Stimulated activated CD4-positive, alpha-beta T cell treated with anti-CD3 and anti-CD28 coated beads, Interleukin-1b, Interleukin-23, amount 100 ng/mL, for 24 hours (primary cell): ENCODE measurements at regions not wholly inside any gene's neighbourhood (a gene's known extent, or its start where the extent isn't known, plus 50 kb on each side); places are given as distances from the start of the nearest gene placed in this dataset.

Experiments
- DNase-seq, 4 experiments: peaks; one replicate each; pipeline ENCODE4 v3.0.0-alpha.2; 2020; ENCODE audit warnings: low read depth in 4 of 4, low spot score in 1 of 4

GRCh38 chr4:177105536-177105935 is 204.1 kb upstream of the NEIL3 start:
- no peak for DNase-seq

- DNase-seq, result no peak
These were observed 202.3 kb upstream of the NEIL3 start for GRCh38 chr4:177107288-177107921.

GRCh38 chr4:177108708-177109107 is 201.0 kb upstream of the NEIL3 start:
- no peak for DNase-seq

GRCh38 chr4:177109769-177110168 is 199.9 kb upstream of the NEIL3 start:
- DNase-seq, result no peak

- no peak for DNase-seq
These were observed 193.5 kb upstream of the NEIL3 start for GRCh38 chr4:177116161-177116560.

- no peak for DNase-seq
These were observed 192.4 kb upstream of the NEIL3 start for GRCh38 chr4:177117256-177117655.

GRCh38 chr4:177118596-177118995 is 191.1 kb upstream of the NEIL3 start:
- DNase-seq, result no peak

GRCh38 chr4:177119021-177119471 is 190.6 kb upstream of the NEIL3 start:
- no peak for DNase-seq

GRCh38 chr4:177119691-177120090 is 190.0 kb upstream of the NEIL3 start:
- DNase-seq, result no peak

- no peak for DNase-seq
These were observed 185.9 kb upstream of the NEIL3 start for GRCh38 chr4:177123811-177124210.

- DNase-seq, result no peak
These were observed 185.2 kb upstream of the NEIL3 start for GRCh38 chr4:177124349-177125064.

- no peak for DNase-seq
These were observed 184.0 kb upstream of the NEIL3 start for GRCh38 chr4:177125656-177126055.

- no peak for DNase-seq
These were observed 182.0 kb upstream of the NEIL3 start for GRCh38 chr4:177127658-177128057.

- DNase-seq, result no peak
These were observed 181.4 kb upstream of the NEIL3 start for GRCh38 chr4:177128306-177128705.

GRCh38 chr4:177131736-177132135 is 177.9 kb upstream of the NEIL3 start:
- DNase-seq, result no peak

GRCh38 chr4:177147668-177148067 is 162.0 kb upstream of the NEIL3 start:
- no peak for DNase-seq

GRCh38 chr4:177155454-177155853 is 154.2 kb upstream of the NEIL3 start:
- DNase-seq, result no peak

- DNase-seq, result no peak
These were observed 150.1 kb upstream of the NEIL3 start for GRCh38 chr4:177159600-177159999.

GRCh38 chr4:177161781-177162180 is 147.9 kb upstream of the NEIL3 start:
- DNase-seq, result no peak

GRCh38 chr4:177163532-177163931 is 146.1 kb upstream of the NEIL3 start:
- no peak for DNase-seq

- DNase-seq, result no peak
These were observed 138.1 kb upstream of the NEIL3 start for GRCh38 chr4:177171588-177171987.

- no peak for DNase-seq
These were observed 134.2 kb upstream of the NEIL3 start for GRCh38 chr4:177175473-177175872.

GRCh38 chr4:177177541-177178081 is 132.1 kb upstream of the NEIL3 start:
- DNase-seq, result no peak
